GM23338 (cell line): ENCODE measurements at regions not wholly inside any gene's neighbourhood (a gene's known extent, or its start where the extent isn't known, plus 50 kb on each side); places are given as distances from the start of the nearest gene placed in this dataset.

Experiments used
- CREB1 ChIP-seq: fragments of 250-450 bp; sonication (Bioruptor Pico); IDR thresholded peaks from 2 replicates; pipeline ENCODE4 v1.5.0; 2020; ENCODE audit warnings: low read depth, mild to moderate bottlenecking, moderate library complexity
- EZH2 ChIP-seq: fragments of 200-600 bp; sonication (generic); IDR thresholded peaks from one replicate; pipeline ENCODE4 v1.8.0; 2017; ENCODE audit warnings: antibody characterized with exemption, mild to moderate bottlenecking, low read depth; ENCODE audit not compliant: unreplicated experiment
- EZH2phosphoT487 ChIP-seq: fragments of 200-600 bp; sonication (generic); IDR thresholded peaks from one replicate; pipeline ENCODE4 v1.8.1; 2018; ENCODE audit warnings: antibody characterized with exemption; ENCODE audit not compliant: unreplicated experiment
- JUNB ChIP-seq: IDR thresholded peaks from one replicate; pipeline ENCODE4 v1.6.1; 2016; ENCODE audit warnings: antibody characterized with exemption; ENCODE audit not compliant: unreplicated experiment
- NANOG ChIP-seq: IDR thresholded peaks from 2 replicates; pipeline ENCODE4 v1.6.1; 2016; ENCODE audit warnings: antibody characterized with exemption, borderline replicate concordance
- POLR2AphosphoS5 ChIP-seq: IDR thresholded peaks from 2 replicates; pipeline ENCODE4 v1.6.1; 2016; ENCODE audit warnings: antibody characterized with exemption, low read depth
- STAT1 ChIP-seq: IDR thresholded peaks from one replicate; pipeline ENCODE4 v1.6.1; 2016; ENCODE audit warnings: antibody characterized with exemption; ENCODE audit not compliant: unreplicated experiment
- ZNF331 ChIP-seq: fragments of 250-450 bp; sonication (Bioruptor Pico); IDR thresholded peaks from 2 replicates; pipeline ENCODE4 v1.5.0; 2020; ENCODE audit warnings: low read depth, mild to moderate bottlenecking, moderate library complexity
- TF ChIP-seq, protein P1 (sequence below), 2 experiments: fragments of 200-600 bp in 1 of 2; sonication (generic) in 1 of 2; conservative IDR thresholded peaks; 2 replicates each; pipeline versions ENCODE4 v1.5.1 to v1.6.1; 2016 to 2017; ENCODE audit warnings: antibody characterized with exemption in 2 of 2, low read depth in 2 of 2, mild to moderate bottlenecking in 2 of 2, moderate library complexity in 1 of 2
- TF ChIP-seq, protein P2 (sequence below): IDR thresholded peaks from one replicate; pipeline ENCODE4 v1.6.1; 2018; ENCODE audit warnings: antibody characterized with exemption; ENCODE audit not compliant: unreplicated experiment

- TF ChIP-seq STAT1 = no peak
- TF ChIP-seq, protein P1, sequence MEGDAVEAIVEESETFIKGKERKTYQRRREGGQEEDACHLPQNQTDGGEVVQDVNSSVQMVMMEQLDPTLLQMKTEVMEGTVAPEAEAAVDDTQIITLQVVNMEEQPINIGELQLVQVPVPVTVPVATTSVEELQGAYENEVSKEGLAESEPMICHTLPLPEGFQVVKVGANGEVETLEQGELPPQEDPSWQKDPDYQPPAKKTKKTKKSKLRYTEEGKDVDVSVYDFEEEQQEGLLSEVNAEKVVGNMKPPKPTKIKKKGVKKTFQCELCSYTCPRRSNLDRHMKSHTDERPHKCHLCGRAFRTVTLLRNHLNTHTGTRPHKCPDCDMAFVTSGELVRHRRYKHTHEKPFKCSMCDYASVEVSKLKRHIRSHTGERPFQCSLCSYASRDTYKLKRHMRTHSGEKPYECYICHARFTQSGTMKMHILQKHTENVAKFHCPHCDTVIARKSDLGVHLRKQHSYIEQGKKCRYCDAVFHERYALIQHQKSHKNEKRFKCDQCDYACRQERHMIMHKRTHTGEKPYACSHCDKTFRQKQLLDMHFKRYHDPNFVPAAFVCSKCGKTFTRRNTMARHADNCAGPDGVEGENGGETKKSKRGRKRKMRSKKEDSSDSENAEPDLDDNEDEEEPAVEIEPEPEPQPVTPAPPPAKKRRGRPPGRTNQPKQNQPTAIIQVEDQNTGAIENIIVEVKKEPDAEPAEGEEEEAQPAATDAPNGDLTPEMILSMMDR (conservative IDR thresholded peaks at IDR 0.05; ENCODE audit: low read depth in 2 of 2) = no peak
- TF ChIP-seq ZNF331 (CRISPR knock-in tag) = no peak
- no peak for TF ChIP-seq EZH2phosphoT487
- TF ChIP-seq JUNB = no peak
- no peak for TF ChIP-seq EZH2
- no peak for TF ChIP-seq CREB1 (CRISPR knock-in tag)
- no peak for TF ChIP-seq POLR2AphosphoS5
- TF ChIP-seq, protein P2, sequence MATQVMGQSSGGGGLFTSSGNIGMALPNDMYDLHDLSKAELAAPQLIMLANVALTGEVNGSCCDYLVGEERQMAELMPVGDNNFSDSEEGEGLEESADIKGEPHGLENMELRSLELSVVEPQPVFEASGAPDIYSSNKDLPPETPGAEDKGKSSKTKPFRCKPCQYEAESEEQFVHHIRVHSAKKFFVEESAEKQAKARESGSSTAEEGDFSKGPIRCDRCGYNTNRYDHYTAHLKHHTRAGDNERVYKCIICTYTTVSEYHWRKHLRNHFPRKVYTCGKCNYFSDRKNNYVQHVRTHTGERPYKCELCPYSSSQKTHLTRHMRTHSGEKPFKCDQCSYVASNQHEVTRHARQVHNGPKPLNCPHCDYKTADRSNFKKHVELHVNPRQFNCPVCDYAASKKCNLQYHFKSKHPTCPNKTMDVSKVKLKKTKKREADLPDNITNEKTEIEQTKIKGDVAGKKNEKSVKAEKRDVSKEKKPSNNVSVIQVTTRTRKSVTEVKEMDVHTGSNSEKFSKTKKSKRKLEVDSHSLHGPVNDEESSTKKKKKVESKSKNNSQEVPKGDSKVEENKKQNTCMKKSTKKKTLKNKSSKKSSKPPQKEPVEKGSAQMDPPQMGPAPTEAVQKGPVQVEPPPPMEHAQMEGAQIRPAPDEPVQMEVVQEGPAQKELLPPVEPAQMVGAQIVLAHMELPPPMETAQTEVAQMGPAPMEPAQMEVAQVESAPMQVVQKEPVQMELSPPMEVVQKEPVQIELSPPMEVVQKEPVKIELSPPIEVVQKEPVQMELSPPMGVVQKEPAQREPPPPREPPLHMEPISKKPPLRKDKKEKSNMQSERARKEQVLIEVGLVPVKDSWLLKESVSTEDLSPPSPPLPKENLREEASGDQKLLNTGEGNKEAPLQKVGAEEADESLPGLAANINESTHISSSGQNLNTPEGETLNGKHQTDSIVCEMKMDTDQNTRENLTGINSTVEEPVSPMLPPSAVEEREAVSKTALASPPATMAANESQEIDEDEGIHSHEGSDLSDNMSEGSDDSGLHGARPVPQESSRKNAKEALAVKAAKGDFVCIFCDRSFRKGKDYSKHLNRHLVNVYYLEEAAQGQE = no peak
- TF ChIP-seq NANOG = no peak
These were observed 203.5 kb downstream of the MBD2 start for GRCh38 chr18:54020966-54021365.
